NCI-H1694 treated with DMSO at 0.1 percent for 48 hours (cell line): ENCODE measurements at regions not wholly inside any gene's neighbourhood (a gene's known extent, or its start where the extent isn't known, plus 50 kb on each side); places are given as distances from the start of the nearest gene placed in this dataset.
"Not testable (repeated sequence)": the region's sequence is repeated elsewhere in the genome, so short reads cannot be mapped to it uniquely, and the experiment has no call there.

Source experiments
- DNase-seq: peaks from one replicate; lab custom pipeline; 2025; lab: John Stamatoyannopoulos, UW

- no peak for DNase-seq
These were observed 102.0 kb downstream of the VPREB1 start for GRCh38 chr22:22346401-22347107.

DNA sequence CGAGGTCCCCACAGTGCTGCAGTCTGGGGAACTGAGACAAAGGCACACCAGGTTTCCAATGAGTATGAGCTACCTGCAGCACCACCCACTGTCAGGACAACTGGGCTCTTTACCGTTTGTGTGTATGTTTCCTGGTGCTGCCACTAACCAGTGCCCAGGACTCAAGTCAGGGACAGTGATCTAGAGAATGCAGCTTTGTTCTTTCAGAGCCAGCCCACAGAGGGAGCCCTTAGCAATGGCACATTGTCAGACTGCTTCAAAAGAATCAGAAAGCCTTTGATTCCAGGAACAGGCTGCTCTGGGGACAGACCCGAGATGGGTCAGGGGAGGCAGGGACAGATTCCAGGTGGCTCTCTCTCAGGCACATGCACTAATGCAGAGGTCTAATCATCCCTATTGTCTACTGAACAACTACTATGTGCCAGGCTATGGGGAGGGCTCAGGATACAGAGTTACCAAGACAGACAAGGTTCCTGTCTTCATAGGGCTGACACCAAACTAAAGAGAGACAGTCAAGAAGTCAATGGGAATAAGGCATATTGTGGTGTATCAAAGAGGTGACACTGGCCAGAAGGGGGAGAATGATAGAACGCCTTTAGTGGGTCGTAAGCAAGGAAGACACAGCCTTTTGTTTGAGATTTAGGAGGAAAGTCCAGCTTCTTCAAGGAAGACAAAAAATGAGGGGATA lies 103.7 kb downstream of the VPREB1 start:
- no peak for DNase-seq

- DNase-seq, result no peak
These were observed 104.3 kb downstream of the VPREB1 start for GRCh38 chr22:22348815-22349454.

- no peak for DNase-seq
These were observed 104.9 kb downstream of the VPREB1 start for GRCh38 chr22:22349455-22349836.

DNA sequence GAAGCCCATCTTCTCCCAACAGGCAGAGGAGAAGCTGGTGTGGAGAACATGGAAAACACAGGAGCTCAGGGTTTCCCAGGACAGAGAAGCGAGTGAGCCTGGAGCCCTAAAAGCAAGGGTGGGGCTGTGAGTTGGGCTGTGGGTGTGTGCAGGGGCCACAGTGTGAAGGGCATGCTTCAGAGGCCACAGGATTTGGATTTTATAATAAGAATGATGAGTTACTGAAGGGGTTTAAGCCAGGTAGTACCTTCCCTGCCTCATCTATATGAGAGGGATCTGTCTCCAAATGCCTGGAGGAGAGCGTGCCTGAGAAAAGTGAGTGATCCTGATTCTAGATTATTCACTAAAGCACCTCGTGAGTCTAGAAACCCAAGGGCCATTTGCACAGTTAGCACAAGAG lies 106.8 kb downstream of the VPREB1 start:
- DNase-seq, result no peak

DNA sequence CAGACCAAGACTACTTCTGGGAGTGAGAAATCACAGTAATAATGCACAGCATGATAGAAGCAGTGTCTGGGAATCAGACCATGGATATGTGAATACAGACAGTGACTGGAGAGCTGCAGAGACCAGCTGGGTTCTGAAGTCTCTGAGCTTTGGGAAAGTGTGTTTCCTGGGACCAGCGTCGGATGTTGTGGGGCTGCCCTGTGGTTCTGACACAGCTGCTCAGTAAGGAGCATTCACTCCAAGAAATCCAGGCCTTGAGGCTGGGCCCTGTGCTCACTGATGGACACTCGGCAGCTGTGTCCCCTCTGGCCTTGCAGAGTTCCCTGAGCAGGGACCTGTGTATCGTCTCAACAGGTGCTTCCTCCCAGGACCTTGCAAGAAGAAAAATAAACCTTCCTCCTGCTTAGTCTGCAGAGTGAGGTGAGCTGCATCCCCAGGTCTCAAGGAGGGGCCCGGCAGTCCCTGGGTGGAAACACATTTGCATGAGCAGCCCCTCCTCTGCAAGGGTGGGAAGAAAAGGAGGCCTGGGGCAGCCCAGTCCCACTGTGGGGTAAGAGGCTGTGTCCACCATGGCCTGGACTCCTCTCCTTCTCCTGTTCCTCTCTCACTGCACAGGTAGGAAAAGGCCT lies 107.9 kb downstream of the VPREB1 start:
- no peak for DNase-seq

DNA sequence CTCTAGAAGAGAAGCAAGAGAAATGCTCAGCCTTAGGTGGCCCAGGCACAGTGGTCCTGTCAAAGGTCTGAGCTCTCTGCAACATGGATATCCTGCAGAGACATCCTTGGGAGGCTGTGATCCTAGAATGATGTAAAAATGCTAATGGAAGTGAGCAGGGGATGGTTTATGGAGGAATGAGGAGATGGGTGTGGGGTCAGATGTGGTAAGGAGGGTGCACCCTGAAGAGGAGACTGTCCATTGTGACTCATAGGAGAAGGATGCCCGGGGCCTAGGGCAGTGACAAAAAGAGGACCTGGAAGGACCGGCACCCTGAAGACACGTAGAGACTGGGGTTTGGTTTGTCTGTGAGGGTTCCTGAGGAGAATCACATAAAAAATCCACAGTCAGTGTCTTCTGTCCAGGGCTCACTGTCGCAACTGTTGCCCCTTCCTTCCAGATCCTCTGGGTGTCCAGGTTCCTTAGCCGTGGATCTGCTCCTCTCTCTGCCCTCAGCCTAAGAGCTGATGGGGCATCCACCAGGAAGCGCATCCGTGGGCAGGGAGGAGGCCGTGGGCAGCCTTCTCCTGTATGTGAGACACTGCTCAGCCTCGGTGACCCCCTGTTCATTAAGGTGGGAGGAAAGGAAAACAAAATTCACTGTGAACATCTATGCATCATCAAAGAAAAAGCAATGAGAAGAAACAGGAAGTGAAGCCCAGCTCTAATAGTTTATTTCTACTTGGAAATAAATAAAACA lies 110.7 kb downstream of the VPREB1 start:
- DNase-seq, result no peak

- peak; percentile 69 for DNase-seq
These were observed 112.7 kb downstream of the VPREB1 start for GRCh38 chr22:22357024-22357883.

- no peak for DNase-seq
These were observed 113.6 kb downstream of the VPREB1 start for GRCh38 chr22:22358152-22358551.

DNA sequence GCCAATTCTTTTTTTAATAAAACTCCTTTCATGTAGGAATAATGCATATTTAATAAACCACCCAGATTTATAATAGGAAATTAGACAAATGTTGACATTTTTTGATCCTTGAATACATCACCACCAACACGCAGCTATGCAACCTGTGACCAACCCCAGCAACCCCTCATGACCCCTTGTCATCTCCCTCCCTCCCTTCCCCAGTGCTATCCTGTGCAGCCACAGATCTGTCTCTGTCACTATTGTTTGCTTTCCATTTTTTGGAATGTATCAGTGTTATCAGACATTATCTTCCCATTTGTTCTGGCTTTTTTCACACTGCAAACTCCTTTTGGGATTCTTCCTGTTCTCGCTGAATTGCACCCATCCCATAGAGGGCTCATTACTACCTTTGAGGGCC lies 114.1 kb downstream of the VPREB1 start:
- no peak for DNase-seq

DNA sequence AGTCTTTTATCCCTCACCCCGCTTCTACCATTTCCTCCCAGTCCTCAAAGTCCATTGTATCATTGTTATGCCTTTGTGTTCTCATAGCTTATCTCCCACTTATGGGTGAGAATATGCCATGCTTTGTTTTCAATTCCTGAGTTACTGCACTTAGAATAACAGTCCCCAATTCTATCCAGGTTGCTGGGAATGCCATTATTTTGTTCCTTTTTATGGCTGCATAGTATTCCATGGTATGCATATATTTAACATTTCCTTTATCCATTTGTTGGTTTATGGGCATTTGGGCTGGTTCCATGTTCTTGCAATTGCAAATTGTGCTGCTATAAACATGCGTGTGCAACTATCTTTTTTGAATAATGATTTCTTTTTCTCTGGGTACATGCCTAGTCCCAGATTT lies 114.9 kb downstream of the VPREB1 start:
- DNase-seq, result no peak

- DNase-seq, result no peak
These were observed 115.4 kb downstream of the VPREB1 start for GRCh38 chr22:22360014-22360413.

DNA sequence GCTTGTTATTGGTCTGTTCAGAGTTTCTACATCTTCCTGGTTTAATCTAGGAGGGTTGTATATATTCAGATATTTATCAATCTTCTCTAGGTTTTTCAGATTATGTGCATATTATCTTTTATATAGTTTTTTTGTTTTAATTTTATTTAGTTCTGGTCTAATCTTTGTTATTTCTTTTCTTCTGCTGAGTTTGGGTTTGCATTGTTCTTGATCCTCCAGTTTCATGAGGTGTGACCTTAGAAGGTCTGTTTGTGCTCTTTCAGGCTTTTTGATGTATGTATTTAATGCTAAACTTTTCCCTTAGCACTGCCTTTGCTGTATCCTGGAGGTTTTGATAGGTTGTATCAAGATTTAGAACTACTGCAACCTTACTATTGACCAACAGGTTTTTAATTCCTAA lies 117.7 kb downstream of the VPREB1 start:
- DNase-seq, result no peak

DNA sequence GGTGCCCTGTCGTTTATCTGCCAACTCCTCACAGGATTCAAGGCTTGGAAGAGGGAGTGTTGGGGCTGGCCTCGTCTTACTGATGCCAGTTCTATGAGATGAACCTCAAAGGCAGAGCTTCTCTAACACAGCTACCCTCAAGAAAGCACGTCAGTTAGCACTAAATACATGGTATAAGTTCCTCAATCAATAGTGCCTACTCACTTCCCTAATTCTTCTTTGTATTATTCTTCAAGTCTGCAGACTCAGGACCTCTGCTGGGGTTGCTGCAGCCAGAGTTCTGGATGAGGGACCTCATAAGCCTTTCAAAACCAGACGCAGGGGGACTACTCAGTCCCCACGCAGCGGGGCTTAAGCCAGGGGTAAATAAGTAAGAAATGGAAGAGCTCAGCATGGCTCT lies 118.3 kb downstream of the VPREB1 start:
- DNase-seq, result no peak

DNA sequence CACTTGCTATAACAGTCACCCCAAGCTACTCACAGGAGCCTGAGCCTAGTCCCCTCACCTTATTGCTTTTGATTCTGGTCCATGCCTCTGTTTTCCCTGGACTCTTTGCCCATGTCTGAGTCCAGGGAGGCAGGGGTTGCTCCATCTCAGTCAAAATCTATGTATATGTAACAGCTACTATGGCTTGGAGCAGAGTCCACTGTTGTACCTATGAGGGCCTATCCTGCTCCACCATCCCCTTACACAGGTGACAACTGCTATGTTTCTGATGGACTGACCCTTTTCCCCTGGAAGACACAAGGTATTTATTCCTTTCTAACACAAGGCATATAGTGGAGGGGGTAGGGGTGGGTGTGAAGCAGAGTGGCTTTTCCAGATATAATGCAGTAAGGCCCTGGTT lies 119.6 kb downstream of the VPREB1 start:
- no peak for DNase-seq

DNA sequence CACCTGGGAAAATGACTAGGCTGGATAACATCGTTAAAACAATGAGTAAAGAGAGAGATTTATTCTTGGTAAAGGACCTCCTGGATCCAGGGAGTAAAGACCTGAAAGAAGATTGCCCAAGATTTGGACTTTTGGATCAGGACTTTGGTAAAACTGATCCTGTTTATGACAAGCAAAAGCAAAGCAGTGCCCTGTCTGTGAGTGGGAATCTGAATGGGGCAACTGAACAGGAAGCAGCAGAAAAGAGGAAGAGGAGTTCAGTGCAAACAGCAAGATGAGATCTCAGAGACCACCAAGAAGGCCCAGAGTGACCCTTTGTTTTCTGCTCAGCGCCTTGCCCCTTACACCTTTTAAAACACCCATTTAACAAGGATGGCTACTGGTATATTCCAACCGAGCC lies 122.0 kb downstream of the VPREB1 start:
- no peak for DNase-seq

DNA sequence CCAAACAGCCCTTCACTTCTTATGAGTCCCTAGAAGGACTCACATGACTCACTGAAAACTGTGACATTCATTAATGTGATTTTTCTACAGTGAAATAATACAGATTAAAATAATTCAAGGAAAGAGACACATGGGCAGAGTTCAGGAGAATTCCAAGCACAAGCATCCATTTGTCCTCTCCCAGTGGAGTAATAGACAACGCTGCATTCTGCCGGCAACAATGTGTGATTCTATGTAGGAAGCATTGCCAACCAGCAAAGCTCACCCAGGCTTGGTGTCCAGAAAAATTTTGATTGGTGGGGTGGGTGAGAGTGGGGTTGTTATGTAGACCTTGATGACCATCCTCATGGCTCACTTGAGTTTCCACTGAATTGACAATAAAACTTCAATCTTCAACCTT lies 123.9 kb downstream of the VPREB1 start:
- no peak for DNase-seq

DNA sequence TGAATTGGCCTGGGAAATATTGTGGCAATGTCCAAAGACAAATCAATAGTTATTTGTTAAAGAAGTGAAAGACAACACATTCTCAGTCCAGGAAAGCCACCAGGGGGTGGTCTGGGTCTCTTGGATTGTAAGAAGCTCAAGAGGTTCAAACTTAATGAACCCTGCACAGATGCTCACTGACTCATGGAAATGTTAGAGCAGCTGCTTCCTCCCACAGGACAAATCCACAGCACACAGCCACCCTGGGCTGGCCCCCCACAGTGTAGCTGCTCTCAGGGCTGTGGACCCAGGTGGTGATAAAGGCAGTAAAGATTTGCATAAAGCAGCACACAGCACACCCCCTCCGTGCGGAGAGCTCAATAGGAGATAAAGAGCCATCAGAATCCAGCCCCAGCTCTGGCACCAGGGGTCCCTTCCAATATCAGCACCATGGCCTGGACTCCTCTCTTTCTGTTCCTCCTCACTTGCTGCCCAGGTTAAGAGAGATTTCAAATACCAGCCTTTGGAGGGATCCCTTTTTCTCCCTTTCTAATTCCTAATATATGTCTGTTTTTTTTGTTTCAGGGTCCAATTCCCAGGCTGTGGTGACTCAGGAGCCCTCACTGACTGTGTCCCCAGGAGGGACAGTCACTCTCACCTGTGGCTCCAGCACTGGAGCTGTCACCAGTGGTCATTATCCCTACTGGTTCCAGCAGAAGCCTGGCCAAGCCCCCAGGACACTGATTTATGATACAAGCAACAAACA lies 124.8 kb downstream of the VPREB1 start:
- DNase-seq, result not testable (repeated sequence)

- DNase-seq, result no peak
These were observed 125.3 kb downstream of the VPREB1 start for GRCh38 chr22:22369964-22370270.

DNA sequence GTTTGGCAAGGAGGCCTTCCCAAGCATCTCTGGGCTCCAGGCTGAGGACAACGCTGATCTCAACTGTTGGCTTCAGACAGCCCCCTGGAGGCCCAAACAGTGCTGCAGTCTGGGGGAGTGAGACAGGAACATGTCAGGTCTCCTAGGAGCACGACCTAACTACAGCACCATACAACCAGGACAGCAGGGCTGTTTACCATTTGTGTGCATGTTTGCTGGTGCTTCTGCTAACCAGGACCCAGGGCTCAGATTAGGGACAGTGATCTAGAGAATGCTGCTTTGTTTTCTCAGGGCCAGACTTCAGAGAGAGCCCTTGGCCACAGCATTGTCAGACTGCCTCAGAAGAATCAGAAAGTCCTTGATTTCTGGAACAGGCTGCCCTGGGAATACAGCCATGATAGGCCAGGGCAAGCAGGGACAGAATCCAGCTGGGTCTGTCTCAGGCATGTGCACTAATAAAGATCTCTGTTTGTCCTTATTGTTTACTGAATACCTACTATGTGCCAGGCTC lies 126.5 kb downstream of the VPREB1 start:
- DNase-seq, result no peak

DNA sequence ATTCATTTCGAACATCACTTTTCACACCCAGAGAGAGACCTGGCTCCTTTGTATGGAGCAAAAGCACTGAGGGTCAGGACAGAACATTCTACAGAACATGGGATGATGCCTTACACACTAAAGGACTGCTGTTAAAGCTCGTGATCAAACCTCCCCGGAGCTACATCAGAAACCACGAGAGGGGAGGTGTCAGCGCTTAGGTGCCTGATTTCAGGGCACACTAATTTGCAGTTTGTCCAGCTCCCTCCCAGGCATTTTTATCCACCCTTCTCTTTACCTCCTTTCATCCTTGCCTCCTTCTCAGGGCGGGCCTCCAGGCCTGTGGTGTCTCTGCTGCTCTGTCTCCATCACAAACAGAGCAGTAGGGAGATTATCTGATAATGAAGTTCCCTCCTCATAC lies 127.5 kb downstream of the VPREB1 start:
- no peak for DNase-seq
